ENCODE measurements at regions not wholly inside any gene's neighbourhood (a gene's known extent, or its start where the extent isn't known, plus 50 kb on each side); places are given as distances from the start of the nearest gene placed in this dataset.

DNA sequence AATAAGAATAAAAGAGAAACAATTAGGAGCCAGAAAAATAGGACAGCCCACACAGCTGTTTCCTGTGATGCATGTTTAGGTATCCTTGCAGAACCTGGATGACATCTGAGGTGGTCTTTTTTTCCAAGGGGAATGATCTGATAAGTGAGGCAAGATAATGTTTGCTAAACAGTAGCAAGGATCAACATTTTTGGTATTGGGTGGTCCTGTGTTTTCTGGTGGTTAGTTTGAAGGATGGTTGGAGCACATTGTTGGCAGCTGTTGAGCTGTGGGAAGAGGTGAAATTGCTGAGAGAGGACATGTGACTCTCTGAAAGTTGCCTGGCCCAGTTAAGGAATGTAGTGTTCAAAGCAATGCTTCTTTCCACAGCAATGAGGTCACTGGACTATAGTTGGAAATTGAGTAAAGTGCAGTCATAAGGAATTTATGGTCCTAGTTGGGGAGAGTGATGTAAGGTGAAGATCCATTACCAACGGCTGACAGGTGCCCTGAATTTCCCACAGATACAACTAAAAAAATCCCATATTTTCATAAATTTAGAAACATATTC lies 270.2 kb upstream of the IMPG1 start:
- no peak for FAIRE-seq

DNA sequence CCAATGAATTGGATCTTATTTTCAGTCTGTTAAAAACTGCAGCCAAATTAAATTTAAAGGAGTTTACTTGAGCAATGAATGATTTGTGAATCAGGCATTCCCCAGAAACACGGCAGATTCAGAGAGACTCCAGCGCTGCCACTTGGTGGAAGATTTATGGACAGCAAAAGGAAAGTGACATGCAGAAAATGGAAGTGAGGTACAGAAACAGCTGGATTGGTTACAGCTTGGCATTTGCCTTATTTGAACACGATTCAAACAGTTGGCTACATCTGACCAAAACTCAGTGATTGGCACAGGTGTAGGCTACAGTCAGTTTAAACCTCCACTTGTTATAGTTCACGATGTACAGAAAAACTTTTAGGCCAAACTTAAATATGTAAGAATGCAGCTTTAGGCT lies 257.6 kb upstream of the IMPG1 start:
- no peak for FAIRE-seq

DNA sequence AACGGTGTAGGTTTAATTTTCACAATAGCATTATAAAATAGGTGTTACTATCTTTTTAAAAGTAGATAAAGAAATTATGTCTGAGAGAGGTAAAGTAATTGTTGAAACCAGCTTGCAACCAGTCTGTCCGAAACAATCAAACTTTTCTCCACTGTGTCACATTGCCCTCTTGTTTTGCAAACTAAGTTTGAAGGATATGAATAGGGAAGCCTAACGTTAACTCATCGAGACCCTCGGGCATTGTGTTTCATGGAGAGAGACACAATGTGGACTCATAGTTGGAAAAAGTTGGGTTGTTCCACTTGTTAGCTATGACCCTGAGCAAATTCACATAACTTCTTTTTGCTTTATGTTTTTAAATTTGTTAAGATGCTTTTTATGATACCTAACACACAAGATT lies 254.4 kb upstream of the IMPG1 start:
- FAIRE-seq: no peak
